ENCODE measurements at regions not wholly inside any gene's neighbourhood (a gene's known extent, or its start where the extent isn't known, plus 50 kb on each side); places are given as distances from the start of the nearest gene placed in this dataset.

GRCh38 chr6:71367756-71368155 lies 79.1 kb downstream of the OGFRL1 start:
- no peak overlapping the region for H2BK120ac ChIP-seq (ENCODE audit: low read depth, low read length, poor library complexity, severe bottlenecking)
- H2AK5ac ChIP-seq (ENCODE audit: insufficient read length, low read length) = no peak overlapping the region
- Mint-ChIP-seq H3K9me3 (no peaks in the 10 kb centered on the region), H3K27me3 (ENCODE audit: low read depth) (no peaks in the 10 kb centered on the region), H3K4me3 (no peak overlapping the region), H3K36me3 (ENCODE audit: insufficient read depth in 1 of 3, low read depth in 3 of 3) (no peaks in the 10 kb centered on the region; a peak in 1 of 7 replicates), H3K4me1 (peaks cover 3 to 7% of the 10 kb centered on the region in 2 experiments; a peak in 2 of 4 replicates), H3K27ac (peak overlapping the region in 1 of 3 experiments; percentile 75; a peak in 3 of 7 replicates)
- H2BK5ac ChIP-seq (ENCODE audit: insufficient read length, low read length) = no peak overlapping the region
- no peak for TF ChIP-seq CTCF (conservative IDR thresholded peaks at IDR 0.05)
- no peak overlapping the region for H4K8ac ChIP-seq (replicated peaks; ENCODE audit: insufficient read length, low read depth, low read length)
- H3K79me2 ChIP-seq (ENCODE audit: insufficient read depth, low read length) = no peaks in the 10 kb centered on the region
- no peaks in the 10 kb centered on the region for H3K27me3 ChIP-seq (ENCODE audit: insufficient read depth, low read length)
- no peaks in the 10 kb centered on the region for H3K79me1 ChIP-seq (ENCODE audit: insufficient read depth, low read depth, low read length, poor library complexity, severe bottlenecking)
- H3T11ph ChIP-seq (ENCODE audit: low read length) = no peak overlapping the region
- no peak overlapping the region for H4K91ac ChIP-seq (ENCODE audit: insufficient read length, low read depth, low read length)
- peak; percentile 27 for DNase-seq
- no peak overlapping the region for H2BK12ac ChIP-seq (ENCODE audit: insufficient read length, low read depth, low read length)
- H3K27ac ChIP-seq (ENCODE audit: insufficient read length, low read depth, low read length) = no peak overlapping the region
- H3K9me3 ChIP-seq (ENCODE audit: control insufficient read depth, low read depth, low read length) = no peaks in the 10 kb centered on the region
- peak overlapping the region; percentile 60 for H3K18ac ChIP-seq (ENCODE audit: insufficient read length, low read depth, low read length)
- no peaks in the 10 kb centered on the region for H4K20me1 ChIP-seq (ENCODE audit: control insufficient read depth, insufficient read depth, insufficient read length)
- no peak overlapping the region for H3K9ac ChIP-seq (ENCODE audit: extremely low read depth, insufficient read length, low read length)
- no peak overlapping the region for H4K5ac ChIP-seq (ENCODE audit: insufficient read length, low read depth, low read length)
- no peak overlapping the region for H3K23ac ChIP-seq (ENCODE audit: insufficient read length, low read depth, low read length)
- H3K56ac ChIP-seq (ENCODE audit: insufficient read length, low read depth, low read length) = no peak overlapping the region
- no peak overlapping the region for H2AFZ ChIP-seq (ENCODE audit: low read length)
- H3K14ac ChIP-seq (ENCODE audit: insufficient read depth, low read length) = no peak overlapping the region
- H2BK20ac ChIP-seq (ENCODE audit: low read depth, low read length, poor library complexity, severe bottlenecking) = no peak overlapping the region
- no peak overlapping the region for H3K4me2 ChIP-seq (ENCODE audit: insufficient read depth, insufficient read length, low read length)
- no peak overlapping the region for H2BK15ac ChIP-seq (ENCODE audit: low read depth, low read length)
- H3K4ac ChIP-seq (ENCODE audit: low read depth, low read length) = no peak overlapping the region
- no CpG with 5 or more reads among the region's 3 CpGs for WGBS (ENCODE audit: extremely low coverage, insufficient read length, low lambda C conversion rate)
- H3K23me2 ChIP-seq (ENCODE audit: insufficient read length, low read depth, low read length, poor library complexity, severe bottlenecking) = no peaks in the 10 kb centered on the region
- no peaks in the 10 kb centered on the region for H3K4me1 ChIP-seq (ENCODE audit: insufficient read depth, low read length)
